Activated CD4-positive, alpha-beta T cell treated with anti-CD3 and anti-CD28 coated beads for 36 hours (primary cell): ENCODE measurements at regions not wholly inside any gene's neighbourhood (a gene's known extent, or its start where the extent isn't known, plus 50 kb on each side); places are given as distances from the start of the nearest gene placed in this dataset.

Experiments
- ATAC-seq: fragments of 200-7000 bp; cut with Tn5 transposase; one replicate; pipeline ENCODE4 v1.10.0; 2021; ENCODE audit warnings: mild to moderate bottlenecking, moderate library complexity
- CTCF ChIA-PET: fragments of 350-600 bp; sonication (Branson Sonifier 250); formaldehyde crosslinking; loops from one replicate; lab custom pipeline; 2021; ENCODE audit warnings: antibody characterized with exemption; lab: Charles Lee
- POLR2A ChIA-PET: fragments of 350-600 bp; sonication (Branson Sonifier 250); formaldehyde crosslinking; loops from one replicate; lab custom pipeline; 2021; ENCODE audit warnings: antibody characterized with exemption, inconsistent platforms; lab: Charles Lee
- DNase-seq: peaks from one replicate; pipeline ENCODE4 v3.0.0-alpha.2; 2020
- H3K27ac Mint-ChIP-seq: one replicate; pipeline ENCODE4 v1.8.0; 2021; ENCODE audit warnings: mixed read lengths
- H3K27me3 Mint-ChIP-seq: one replicate; pipeline ENCODE4 v1.8.0; 2021; ENCODE audit warnings: mixed read lengths
- H3K36me3 Mint-ChIP-seq: one replicate; pipeline ENCODE4 v1.8.0; 2021; ENCODE audit warnings: low read depth, mixed read lengths
- H3K4me1 Mint-ChIP-seq: one replicate; pipeline ENCODE4 v1.8.0; 2021; ENCODE audit warnings: mixed read lengths
- H3K4me3 Mint-ChIP-seq: one replicate; pipeline ENCODE4 v1.8.0; 2021; ENCODE audit warnings: mild to moderate bottlenecking, moderate library complexity, mixed read lengths
- H3K9me3 Mint-ChIP-seq: one replicate; pipeline ENCODE4 v1.8.0; 2021; ENCODE audit warnings: low read depth, mixed read lengths
- intact Hi-C, 2 experiments: fragments of 100-400 bp; cut with DNase I in 1 of 2; cut with micrococcal nuclease in 1 of 2; formaldehyde crosslinking; loops; one replicate each; pipeline versions ENCODE4 v1.14.2 to v1.15.1; 2022 to 2024; cut with DNase I, micrococcal nuclease

DNA sequence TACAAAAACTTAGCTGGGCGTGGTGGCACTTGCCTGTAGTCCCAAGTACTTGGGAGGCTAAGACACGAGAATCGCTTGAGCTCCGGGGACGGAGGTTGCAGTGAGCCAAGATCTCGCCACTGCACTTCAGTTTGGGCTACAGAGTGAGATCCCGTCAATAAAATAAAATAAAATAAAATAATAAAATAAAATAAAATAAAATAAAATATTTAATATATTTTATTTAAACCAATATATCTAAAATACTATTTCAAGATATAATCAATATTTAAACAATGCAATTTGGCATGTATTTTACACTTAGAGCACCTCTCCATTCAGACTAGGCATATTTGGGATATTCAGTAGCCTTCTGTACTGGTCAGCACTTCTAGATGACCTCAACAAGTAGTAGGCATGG lies 142.1 kb downstream of the FOXA2 start:
- ChIA-PET POLR2A (no interaction called here), CTCF (no interaction called here)
- intact Hi-C loops = no loop called here
- Mint-ChIP-seq H3K9me3 (peaks cover 3% of the 10 kb centered on the region), H3K4me1 (no peaks in the 10 kb centered on the region), H3K27me3 (peaks cover 4% of the 10 kb centered on the region), H3K4me3 (no peak overlapping the region), H3K36me3 (no peaks in the 10 kb centered on the region), H3K27ac (no peak overlapping the region)
- no peak for ATAC-seq
- DNase-seq = no peak

DNA sequence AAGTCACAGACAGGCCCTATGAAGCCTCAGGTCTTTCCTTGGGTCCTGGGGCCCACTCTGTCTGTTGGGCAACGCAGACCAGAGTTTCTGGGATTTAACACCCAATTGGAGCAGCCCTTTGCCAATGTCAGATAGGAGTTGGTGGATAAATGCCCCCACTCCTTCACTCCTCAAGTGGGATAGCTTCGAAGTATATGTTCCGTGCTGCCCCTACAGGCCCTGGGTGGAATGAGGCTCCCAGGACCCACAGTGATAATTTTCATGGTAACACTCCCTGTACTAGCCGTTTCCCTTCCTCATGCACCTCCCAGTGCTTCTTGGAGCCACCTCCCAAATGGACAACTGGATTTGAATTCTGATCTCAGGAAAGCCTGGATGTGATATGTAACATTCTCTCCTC lies 145.4 kb downstream of the FOXA2 start:
- DNase-seq (no peak), ATAC-seq (no peak)
- ChIA-PET CTCF (no interaction called here), POLR2A (no interaction called here)
- Mint-ChIP-seq H3K36me3 (no peaks in the 10 kb centered on the region), H3K9me3 (peaks cover 3% of the 10 kb centered on the region), H3K27ac (no peak overlapping the region), H3K4me3 (no peak overlapping the region), H3K27me3 (peaks cover 4% of the 10 kb centered on the region), H3K4me1 (no peaks in the 10 kb centered on the region)
- intact Hi-C loops = no loop called here

DNA sequence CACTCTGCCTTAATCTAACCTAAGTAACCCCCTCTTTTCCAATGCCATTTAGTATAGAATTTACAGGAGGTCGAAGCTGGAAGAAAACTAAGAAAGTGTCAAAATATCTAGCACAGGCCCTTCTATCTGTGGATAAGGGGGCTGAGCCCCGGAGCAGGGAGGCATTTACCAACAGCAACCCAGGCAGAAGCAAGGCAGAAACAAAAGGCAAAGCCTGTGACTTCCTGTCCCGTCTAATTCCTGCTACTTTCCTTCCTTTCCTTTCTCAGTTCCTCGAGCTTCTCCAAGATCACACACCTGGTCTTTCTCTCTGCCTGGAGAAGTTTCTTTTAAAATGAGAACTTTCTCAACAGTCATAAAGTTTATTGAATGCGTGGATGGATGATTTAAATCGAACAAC lies 146.0 kb downstream of the FOXA2 start:
- intact Hi-C loops = no loop called here

DNA sequence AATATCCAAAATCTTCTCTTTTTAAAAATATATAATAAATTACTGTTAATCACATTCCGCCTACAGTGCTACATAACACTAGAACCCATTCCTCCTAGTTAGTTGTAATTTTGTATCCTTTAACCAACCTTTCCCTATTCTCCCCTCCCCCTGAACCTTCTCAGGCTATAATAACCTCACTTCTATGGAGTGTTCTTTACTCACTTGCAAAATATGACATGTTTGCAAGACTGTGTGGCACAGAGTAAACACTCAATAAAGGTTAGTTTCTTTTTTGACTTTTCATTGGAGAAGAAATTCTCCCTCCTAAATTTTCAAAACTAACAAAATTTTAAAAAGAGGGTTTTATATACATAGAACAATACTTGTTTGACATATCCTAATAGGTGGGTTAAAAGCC lies 147.0 kb downstream of the FOXA2 start:
- Mint-ChIP-seq H3K4me3 (no peak overlapping the region), H3K27me3 (peaks cover 4% of the 10 kb centered on the region), H3K27ac (no peak overlapping the region), H3K9me3 (peaks cover 3% of the 10 kb centered on the region), H3K4me1 (no peaks in the 10 kb centered on the region), H3K36me3 (no peaks in the 10 kb centered on the region)
- intact Hi-C loops = no loop called here
- ATAC-seq (no peak), DNase-seq (no peak)
- POLR2A ChIA-PET = no interaction called here
- CTCF ChIA-PET = no interaction called here

More for the DNA sequence above, 146.0 kb downstream of the FOXA2 start:
- ChIA-PET CTCF (no interaction called here), POLR2A (no interaction called here)
- no peak for DNase-seq
- Mint-ChIP-seq H3K9me3 (peaks cover 3% of the 10 kb centered on the region), H3K27me3 (peaks cover 4% of the 10 kb centered on the region), H3K4me1 (no peaks in the 10 kb centered on the region), H3K36me3 (no peaks in the 10 kb centered on the region), H3K4me3 (no peak overlapping the region), H3K27ac (no peak overlapping the region)
- no peak for ATAC-seq

GRCh38 chr20:22431419-22431818 lies 153.0 kb downstream of the FOXA2 start:
- H3K4me1 Mint-ChIP-seq = no peaks in the 10 kb centered on the region

DNA sequence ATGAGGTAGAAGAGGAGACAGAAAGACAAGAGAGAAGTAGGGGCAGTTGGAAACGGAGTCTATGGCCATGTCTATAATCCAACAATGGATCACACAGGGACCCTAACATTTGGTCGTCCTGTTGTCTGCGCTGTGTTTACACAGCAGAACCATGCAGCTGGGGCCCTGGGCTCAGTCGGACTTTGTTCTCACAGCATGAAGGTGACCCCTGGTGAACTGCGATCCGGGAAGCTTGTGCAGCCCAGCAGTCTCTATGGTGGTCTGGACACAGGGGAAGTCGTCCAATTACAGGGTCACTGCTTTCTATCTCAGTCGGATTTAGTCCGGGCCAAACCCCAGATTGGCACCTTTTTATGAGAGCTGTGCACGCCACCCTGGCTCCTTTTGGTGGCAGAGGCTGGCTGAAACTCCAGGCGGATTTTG lies 153.6 kb downstream of the FOXA2 start:
- Mint-ChIP-seq H3K27me3 (no peaks in the 10 kb centered on the region), H3K36me3 (no peaks in the 10 kb centered on the region), H3K4me1 (no peaks in the 10 kb centered on the region), H3K9me3 (no peaks in the 10 kb centered on the region), H3K27ac (no peak overlapping the region), H3K4me3 (no peak overlapping the region)
- ChIA-PET POLR2A (no interaction called here), CTCF (interaction anchor here (1.0 kb wide), 1 partner anchor 261 kb away, joined by 3 read pairs; no protein-coding TSS in a partner anchor)
- DNase-seq (no peak), ATAC-seq (no peak)
- intact Hi-C loops = no loop called here

More at GRCh38 chr20:22431419-22431818, 153.0 kb downstream of the FOXA2 start:
- Mint-ChIP-seq H3K27ac (no peak overlapping the region), H3K27me3 (no peaks in the 10 kb centered on the region), H3K9me3 (no peaks in the 10 kb centered on the region), H3K36me3 (no peaks in the 10 kb centered on the region), H3K4me3 (no peak overlapping the region)
- intact Hi-C loops = no loop called here
- ChIA-PET CTCF (interaction anchor here (1.0 kb wide), 1 partner anchor 260 kb away, joined by 3 read pairs; no protein-coding TSS in a partner anchor), POLR2A (no interaction called here)
- ATAC-seq (no peak), DNase-seq (no peak)

GRCh38 chr20:22430154-22430745 lies 154.1 kb downstream of the FOXA2 start:
- POLR2A ChIA-PET = no interaction called here
- H3K36me3 Mint-ChIP-seq = no peaks in the 10 kb centered on the region
- no peak for ATAC-seq
- H3K27me3 Mint-ChIP-seq = no peaks in the 10 kb centered on the region
- H3K9me3 Mint-ChIP-seq = no peaks in the 10 kb centered on the region
- H3K27ac Mint-ChIP-seq = no peak overlapping the region
- no peak for DNase-seq
- intact Hi-C loops = no loop called here
- CTCF ChIA-PET = no interaction called here
- H3K4me1 Mint-ChIP-seq = no peaks in the 10 kb centered on the region
- H3K4me3 Mint-ChIP-seq = no peak overlapping the region

DNA sequence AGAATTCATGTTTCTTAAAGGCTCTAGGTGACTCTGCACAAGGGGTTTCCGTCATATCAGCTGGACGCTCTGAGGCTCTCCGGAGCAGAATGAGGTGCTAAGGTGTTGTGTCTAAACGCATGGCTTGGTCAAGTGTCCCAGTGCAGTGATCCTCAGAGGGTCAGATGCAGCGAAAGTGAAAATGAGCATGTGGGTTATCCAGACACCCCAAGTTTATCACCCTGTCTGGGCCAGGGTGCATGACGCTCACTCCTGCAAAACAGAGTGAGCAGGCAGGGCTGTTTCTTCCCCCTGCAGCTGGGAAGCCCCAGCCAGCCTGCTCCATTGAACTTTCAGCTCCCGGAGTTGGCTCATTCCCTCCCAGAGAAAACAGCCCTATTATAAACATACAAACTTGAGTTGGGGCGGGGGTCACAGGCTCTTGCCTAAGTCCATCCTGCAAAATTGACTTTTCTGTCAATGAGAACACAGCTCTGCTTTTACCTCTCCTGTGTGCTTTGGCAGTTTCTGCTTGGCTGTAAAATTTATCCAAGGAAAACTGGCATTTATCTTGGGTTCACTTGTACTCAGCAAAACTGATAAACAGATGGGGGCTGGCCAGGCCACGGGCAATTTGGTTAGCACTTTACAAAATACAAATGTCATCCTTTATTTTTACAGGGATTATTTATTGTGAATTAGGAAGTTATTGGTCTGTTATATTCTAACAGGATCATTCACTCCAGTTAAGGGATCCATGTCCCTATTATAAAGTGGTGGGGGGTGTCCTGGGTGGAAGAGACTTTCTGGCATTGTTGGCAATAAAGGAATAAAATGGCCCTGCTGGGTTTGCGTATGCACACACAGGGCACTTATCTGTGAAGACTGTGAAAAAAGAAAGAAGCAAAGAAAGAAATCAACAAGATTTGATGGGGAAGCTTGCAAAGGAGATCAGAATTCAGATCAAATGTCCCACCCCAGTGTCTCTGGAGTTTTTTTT lies 154.9 kb downstream of the FOXA2 start:
- ATAC-seq (no peak), DNase-seq (no peak)
- H3K27me3 Mint-ChIP-seq = no peaks in the 10 kb centered on the region
- ChIA-PET CTCF (no interaction called here), POLR2A (no interaction called here)
- H3K27ac Mint-ChIP-seq = no peak overlapping the region
- no peaks in the 10 kb centered on the region for H3K36me3 Mint-ChIP-seq
- intact Hi-C loops = no loop called here
- H3K4me1 Mint-ChIP-seq = no peaks in the 10 kb centered on the region
- H3K4me3 Mint-ChIP-seq = no peak overlapping the region
- H3K9me3 Mint-ChIP-seq = no peaks in the 10 kb centered on the region

DNA sequence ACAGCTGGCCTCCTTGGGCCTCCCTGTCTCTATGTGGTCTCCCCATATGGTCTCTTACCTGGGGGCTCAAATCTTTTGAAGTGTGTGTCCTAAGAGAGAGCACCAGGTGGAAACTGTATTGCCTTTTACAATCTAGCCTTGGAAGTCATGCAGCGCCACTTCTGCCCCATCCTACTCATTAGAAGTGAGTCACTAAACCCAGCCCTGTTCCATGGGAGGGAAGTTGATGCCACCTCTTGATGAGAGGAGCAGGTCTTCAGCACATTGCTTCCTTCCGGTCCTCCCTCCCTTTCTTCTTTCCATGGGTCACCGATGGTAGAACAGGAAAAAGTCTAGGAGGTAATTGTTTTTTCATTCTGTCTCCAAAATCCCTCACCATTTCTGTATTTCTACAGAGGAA lies 156.3 kb downstream of the FOXA2 start:
- Mint-ChIP-seq H3K36me3 (no peaks in the 10 kb centered on the region), H3K4me1 (no peaks in the 10 kb centered on the region), H3K9me3 (no peaks in the 10 kb centered on the region), H3K4me3 (no peak overlapping the region), H3K27me3 (peaks cover 2% of the 10 kb centered on the region), H3K27ac (no peak overlapping the region)
- DNase-seq (no peak), ATAC-seq (no peak)
- intact Hi-C loops = no loop called here
- ChIA-PET CTCF (interaction anchor here (1.6 kb wide), 1 partner anchor 13 kb away, joined by 4 read pairs; no protein-coding TSS in a partner anchor), POLR2A (no interaction called here)

- peaks cover 2% of the 10 kb centered on the region for H3K27me3 Mint-ChIP-seq
- no peaks in the 10 kb centered on the region for H3K36me3 Mint-ChIP-seq
- no peaks in the 10 kb centered on the region for H3K4me1 Mint-ChIP-seq
- no peak for DNase-seq
- ChIA-PET POLR2A (no interaction called here), CTCF (interaction anchor here (0.6 to 1.6 kb wide), 2 partner anchors 11 to 387 kb away, joined by 3 to 4 read pairs; no protein-coding TSS in a partner anchor)
- no peak overlapping the region for H3K27ac Mint-ChIP-seq
- intact Hi-C loops = no loop called here
- H3K4me3 Mint-ChIP-seq = no peak overlapping the region
- H3K9me3 Mint-ChIP-seq = no peaks in the 10 kb centered on the region
- ATAC-seq = no peak
Observed at GRCh38 chr20:22426772-22427171, 157.6 kb downstream of the FOXA2 start.

DNA sequence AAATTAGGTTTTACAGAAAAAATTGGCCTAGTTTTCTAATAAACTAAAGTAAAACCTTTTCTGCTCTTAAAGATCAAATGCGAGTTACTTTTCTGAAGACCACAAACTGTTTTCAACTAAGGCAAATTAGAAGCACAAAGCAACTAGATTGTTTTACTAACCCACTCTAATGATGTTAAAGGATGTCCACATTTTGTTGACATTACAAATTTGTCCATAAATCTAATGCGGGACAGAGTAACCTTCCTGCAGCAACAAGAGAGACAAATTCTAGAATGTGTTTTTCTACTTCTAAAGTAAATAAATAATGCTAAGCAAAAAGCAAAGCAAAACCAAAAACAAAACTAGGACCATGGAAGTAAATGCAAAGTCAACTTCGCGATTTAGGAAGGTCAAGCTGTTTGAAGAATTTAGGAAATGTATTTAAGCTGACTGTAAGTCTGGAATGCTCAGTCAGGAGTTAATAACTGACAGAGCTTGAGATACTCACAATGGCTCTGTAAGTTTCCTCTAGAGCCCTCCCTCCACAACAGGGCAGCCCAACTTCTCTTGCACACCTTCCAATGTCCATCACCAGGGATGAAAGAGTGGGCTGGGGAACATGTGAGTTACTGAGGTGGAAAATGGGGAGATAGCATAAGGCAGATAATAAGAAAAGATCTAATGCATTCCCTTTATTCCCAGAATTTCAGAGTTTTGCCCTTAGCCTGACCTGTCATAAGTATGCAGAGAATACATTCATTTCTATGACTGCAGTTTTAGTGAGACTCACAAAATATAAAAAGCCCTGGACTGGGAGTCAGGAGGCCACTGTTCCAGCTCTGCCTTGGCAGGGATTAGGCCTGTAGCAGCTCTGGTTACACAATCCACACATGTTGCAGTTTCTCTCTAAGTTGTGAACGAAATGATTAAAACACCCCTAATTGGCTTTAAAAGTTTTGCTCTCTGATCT lies 158.8 kb downstream of the FOXA2 start:
- Mint-ChIP-seq H3K4me1 (no peaks in the 10 kb centered on the region), H3K27me3 (peaks cover 2% of the 10 kb centered on the region), H3K36me3 (no peaks in the 10 kb centered on the region), H3K27ac (no peak overlapping the region), H3K4me3 (no peak overlapping the region), H3K9me3 (no peaks in the 10 kb centered on the region)
- ChIA-PET POLR2A (no interaction called here), CTCF (no interaction called here)
- DNase-seq (no peak), ATAC-seq (no peak)
- intact Hi-C loops = no loop called here
